ENCODE measurements at regions not wholly inside any gene's neighbourhood (a gene's known extent, or its start where the extent isn't known, plus 50 kb on each side); places are given as distances from the start of the nearest gene placed in this dataset.

DNA sequence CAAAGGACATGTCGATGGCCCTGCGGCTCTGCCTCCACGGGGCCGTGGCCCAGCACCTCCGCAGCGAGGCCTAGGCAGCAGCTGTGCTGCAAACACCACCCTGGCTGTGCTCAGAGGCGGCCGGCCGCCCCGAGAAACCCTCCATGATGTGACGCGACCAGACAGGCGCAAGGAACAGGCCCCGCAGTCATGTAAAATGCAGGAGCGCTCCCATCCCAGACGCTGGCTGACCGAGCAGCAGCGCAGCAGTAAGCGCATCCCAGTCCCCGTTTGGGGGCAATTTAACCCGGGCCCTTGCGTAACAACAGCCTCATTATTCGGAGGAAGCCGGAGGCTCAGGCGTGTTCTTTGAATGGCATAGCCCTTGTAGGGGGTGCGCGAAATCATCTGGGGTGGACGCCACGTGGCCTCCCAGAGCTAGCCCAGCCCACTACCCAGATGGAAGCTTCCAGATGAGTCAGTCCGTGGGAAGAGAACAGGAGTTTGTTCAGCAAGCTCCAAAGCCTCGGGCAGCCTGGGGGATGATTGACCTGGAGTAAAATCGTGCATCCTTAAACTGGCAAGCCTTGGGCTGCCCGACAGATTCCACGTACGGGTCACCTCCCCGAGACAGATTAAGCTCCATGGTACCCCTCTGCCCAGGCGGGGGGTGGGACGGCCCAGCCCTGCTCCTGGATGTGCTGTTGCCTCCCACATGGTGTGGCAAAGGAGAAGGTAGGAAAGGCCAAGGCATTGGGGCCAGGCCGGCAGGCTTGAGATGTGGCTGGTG, 124.0 kb downstream of the HMX1 start:
- no peak for DNase-seq (ENCODE audit: low read depth in 2 of 2)

GRCh38 chr4:8746523-8747466, 124.8 kb downstream of the HMX1 start:
- no peak for DNase-seq (ENCODE audit: low read depth in 2 of 2)
- TF ChIP-seq, protein P1, sequence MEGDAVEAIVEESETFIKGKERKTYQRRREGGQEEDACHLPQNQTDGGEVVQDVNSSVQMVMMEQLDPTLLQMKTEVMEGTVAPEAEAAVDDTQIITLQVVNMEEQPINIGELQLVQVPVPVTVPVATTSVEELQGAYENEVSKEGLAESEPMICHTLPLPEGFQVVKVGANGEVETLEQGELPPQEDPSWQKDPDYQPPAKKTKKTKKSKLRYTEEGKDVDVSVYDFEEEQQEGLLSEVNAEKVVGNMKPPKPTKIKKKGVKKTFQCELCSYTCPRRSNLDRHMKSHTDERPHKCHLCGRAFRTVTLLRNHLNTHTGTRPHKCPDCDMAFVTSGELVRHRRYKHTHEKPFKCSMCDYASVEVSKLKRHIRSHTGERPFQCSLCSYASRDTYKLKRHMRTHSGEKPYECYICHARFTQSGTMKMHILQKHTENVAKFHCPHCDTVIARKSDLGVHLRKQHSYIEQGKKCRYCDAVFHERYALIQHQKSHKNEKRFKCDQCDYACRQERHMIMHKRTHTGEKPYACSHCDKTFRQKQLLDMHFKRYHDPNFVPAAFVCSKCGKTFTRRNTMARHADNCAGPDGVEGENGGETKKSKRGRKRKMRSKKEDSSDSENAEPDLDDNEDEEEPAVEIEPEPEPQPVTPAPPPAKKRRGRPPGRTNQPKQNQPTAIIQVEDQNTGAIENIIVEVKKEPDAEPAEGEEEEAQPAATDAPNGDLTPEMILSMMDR (IDR thresholded peaks at IDR 0.05; ENCODE audit: low read depth, low read length): no peak
- no peak overlapping the region for H3K4me3 ChIP-seq (replicated peaks in 1 of 2; ENCODE audit: low read depth in 2 of 2, low read length in 2 of 2)

More for the DNA sequence above, 124.0 kb downstream of the HMX1 start:
- TF ChIP-seq, protein P1 (IDR thresholded peaks at IDR 0.05; ENCODE audit: low read depth, low read length): no peak
- H3K4me3 ChIP-seq (replicated peaks in 1 of 2; ENCODE audit: low read depth in 2 of 2, low read length in 2 of 2): no peak overlapping the region

GRCh38 chr4:8745826-8746225, 125.8 kb downstream of the HMX1 start:
- no peak overlapping the region for H3K4me3 ChIP-seq (replicated peaks in 1 of 2; ENCODE audit: low read depth in 2 of 2, low read length in 2 of 2)
- TF ChIP-seq, protein P1 (IDR thresholded peaks at IDR 0.05; ENCODE audit: low read depth, low read length): no peak
- no peak for DNase-seq (ENCODE audit: low read depth in 2 of 2)

GRCh38 chr4:8745005-8745790, 126.4 kb downstream of the HMX1 start:
- TF ChIP-seq, protein P1 (IDR thresholded peaks at IDR 0.05; ENCODE audit: low read depth, low read length): no peak
- H3K4me3 ChIP-seq (replicated peaks in 1 of 2; ENCODE audit: low read depth in 2 of 2, low read length in 2 of 2): no peak overlapping the region
- DNase-seq (ENCODE audit: low read depth in 2 of 2): no peak

DNA sequence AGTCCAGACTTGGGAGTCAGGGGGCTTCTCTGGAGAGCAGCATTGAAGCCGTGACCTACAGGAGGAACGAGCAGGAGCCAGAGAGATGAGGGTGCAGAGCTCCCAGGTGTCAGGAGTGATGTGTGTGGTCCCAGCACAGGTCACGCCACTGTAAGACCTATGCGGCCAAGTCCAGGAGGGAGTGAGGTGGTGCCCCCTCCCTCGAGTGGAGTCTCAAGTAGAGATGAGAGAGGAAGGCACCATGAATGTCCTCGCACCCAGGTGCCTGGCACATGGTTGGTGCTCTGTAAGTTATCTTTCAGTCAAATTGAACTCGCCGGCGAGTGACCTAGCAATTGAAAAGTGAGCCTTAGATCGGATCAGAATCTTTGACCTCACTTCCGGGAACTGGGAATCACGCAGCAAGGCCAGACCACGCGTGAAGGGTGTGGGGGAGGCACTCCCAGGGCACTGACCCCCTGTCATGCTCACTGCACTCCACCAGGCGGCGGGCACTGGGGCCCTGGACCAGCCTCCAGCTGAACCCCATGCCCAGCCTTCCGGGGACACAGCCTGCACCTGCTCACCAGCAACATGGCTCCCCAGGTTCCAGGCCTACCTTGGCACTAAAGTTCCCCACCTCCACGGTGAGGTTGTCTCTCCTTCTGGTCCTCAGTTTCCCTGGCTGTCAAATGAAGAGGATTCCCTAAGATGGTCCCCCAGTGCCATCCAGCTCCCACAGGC, 127.4 kb downstream of the HMX1 start:
- H3K4me3 ChIP-seq (replicated peaks in 1 of 2; ENCODE audit: low read depth in 2 of 2, low read length in 2 of 2): no peak overlapping the region
- TF ChIP-seq, protein P1 (IDR thresholded peaks at IDR 0.05; ENCODE audit: low read depth, low read length): no peak
- no peak for DNase-seq (ENCODE audit: low read depth in 2 of 2)

- H3K4me3 ChIP-seq (replicated peaks in 1 of 2; ENCODE audit: low read depth in 2 of 2, low read length in 2 of 2): no peak overlapping the region
- DNase-seq (ENCODE audit: low read depth in 2 of 2): no peak
- TF ChIP-seq, protein P1 (IDR thresholded peaks at IDR 0.05; ENCODE audit: low read depth, low read length): no peak
These were observed 129.1 kb downstream of the HMX1 start for GRCh38 chr4:8742546-8742945.

All from cardiac fibroblast (primary cell).